NCI-H82 treated with DMSO at 0.1 percent for 48 hours (cell line): ENCODE measurements at regions not wholly inside any gene's neighbourhood (a gene's known extent, or its start where the extent isn't known, plus 50 kb on each side); places are given as distances from the start of the nearest gene placed in this dataset.

Source experiments
- DNase-seq: peaks from one replicate; lab custom pipeline; 2025; ENCODE audit not compliant: unreplicated experiment; lab: John Stamatoyannopoulos, UW

GRCh38 chr16:73326221-73326620, 278.3 kb upstream of the ZFHX3 start:
- DNase-seq, result no peak

- DNase-seq, result no peak
Measured at GRCh38 chr16:73323880-73324279, 276.0 kb upstream of the ZFHX3 start.

GRCh38 chr16:73322856-73323255, 274.9 kb upstream of the ZFHX3 start:
- DNase-seq, result no peak

GRCh38 chr16:73321853-73322252, 273.9 kb upstream of the ZFHX3 start:
- no peak for DNase-seq

GRCh38 chr16:73319737-73320136, 271.8 kb upstream of the ZFHX3 start:
- no peak for DNase-seq

- DNase-seq, result no peak
Measured at GRCh38 chr16:73319261-73319660, 271.3 kb upstream of the ZFHX3 start.

GRCh38 chr16:73317321-73317857, 269.5 kb upstream of the ZFHX3 start:
- DNase-seq, result no peak

GRCh38 chr16:73315645-73316044, 267.7 kb upstream of the ZFHX3 start:
- no peak for DNase-seq

- DNase-seq, result no peak
Measured at GRCh38 chr16:73313950-73314349, 266.0 kb upstream of the ZFHX3 start.

GRCh38 chr16:73311857-73312723, 264.2 kb upstream of the ZFHX3 start:
- DNase-seq, result no peak

GRCh38 chr16:73308771-73309170, 260.8 kb upstream of the ZFHX3 start:
- DNase-seq, result no peak

- DNase-seq, result no peak
Measured at GRCh38 chr16:73306901-73307413, 259.0 kb upstream of the ZFHX3 start.

GRCh38 chr16:73304008-73304774, 256.3 kb upstream of the ZFHX3 start:
- no peak for DNase-seq

- DNase-seq, result no peak
Measured at GRCh38 chr16:73302942-73303341, 255.0 kb upstream of the ZFHX3 start.

GRCh38 chr16:73301984-73302383, 254.1 kb upstream of the ZFHX3 start:
- no peak for DNase-seq

- DNase-seq, result no peak
Measured at GRCh38 chr16:73299346-73299745, 251.4 kb upstream of the ZFHX3 start.

- DNase-seq, result no peak
Measured at GRCh38 chr16:73298562-73298961, 250.6 kb upstream of the ZFHX3 start.

- no peak for DNase-seq
Measured at GRCh38 chr16:73290258-73290657, 242.3 kb upstream of the ZFHX3 start.

GRCh38 chr16:73289232-73289631, 241.3 kb upstream of the ZFHX3 start:
- no peak for DNase-seq

- no peak for DNase-seq
Measured at GRCh38 chr16:73288520-73288919, 240.6 kb upstream of the ZFHX3 start.

- no peak for DNase-seq
Measured at GRCh38 chr16:73287859-73288405, 240.0 kb upstream of the ZFHX3 start.
